ENCODE measurements at regions not wholly inside any gene's neighbourhood (a gene's known extent, or its start where the extent isn't known, plus 50 kb on each side); places are given as distances from the start of the nearest gene placed in this dataset.

DNA sequence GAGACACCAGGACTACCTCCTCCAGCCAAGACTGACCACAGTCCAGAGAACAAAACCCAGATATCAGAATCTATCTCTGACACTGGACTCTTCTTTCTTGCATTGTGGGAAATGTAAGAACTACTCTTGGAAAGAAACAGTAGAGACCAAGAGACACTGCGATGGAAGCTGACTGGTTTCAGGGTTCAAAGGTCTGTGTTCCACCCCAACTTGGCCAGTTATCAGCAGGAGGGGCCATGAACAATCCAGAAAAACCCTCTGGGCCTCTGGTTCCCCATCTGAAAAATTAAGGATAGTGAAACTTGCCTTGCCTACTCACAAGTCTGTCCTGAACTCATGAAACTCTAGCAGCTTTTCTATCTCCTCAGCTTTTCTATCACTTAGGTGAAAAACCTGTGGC is 166.5 kb downstream of the SUCLG1 start:
- no peak overlapping the region for H3K4me3 ChIP-seq (replicated peaks in 1 of 2; ENCODE audit: low read depth in 2 of 2, low read length in 2 of 2)
- DNase-seq (ENCODE audit: low read depth in 2 of 2) = no peak
- TF ChIP-seq, protein P1, sequence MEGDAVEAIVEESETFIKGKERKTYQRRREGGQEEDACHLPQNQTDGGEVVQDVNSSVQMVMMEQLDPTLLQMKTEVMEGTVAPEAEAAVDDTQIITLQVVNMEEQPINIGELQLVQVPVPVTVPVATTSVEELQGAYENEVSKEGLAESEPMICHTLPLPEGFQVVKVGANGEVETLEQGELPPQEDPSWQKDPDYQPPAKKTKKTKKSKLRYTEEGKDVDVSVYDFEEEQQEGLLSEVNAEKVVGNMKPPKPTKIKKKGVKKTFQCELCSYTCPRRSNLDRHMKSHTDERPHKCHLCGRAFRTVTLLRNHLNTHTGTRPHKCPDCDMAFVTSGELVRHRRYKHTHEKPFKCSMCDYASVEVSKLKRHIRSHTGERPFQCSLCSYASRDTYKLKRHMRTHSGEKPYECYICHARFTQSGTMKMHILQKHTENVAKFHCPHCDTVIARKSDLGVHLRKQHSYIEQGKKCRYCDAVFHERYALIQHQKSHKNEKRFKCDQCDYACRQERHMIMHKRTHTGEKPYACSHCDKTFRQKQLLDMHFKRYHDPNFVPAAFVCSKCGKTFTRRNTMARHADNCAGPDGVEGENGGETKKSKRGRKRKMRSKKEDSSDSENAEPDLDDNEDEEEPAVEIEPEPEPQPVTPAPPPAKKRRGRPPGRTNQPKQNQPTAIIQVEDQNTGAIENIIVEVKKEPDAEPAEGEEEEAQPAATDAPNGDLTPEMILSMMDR (IDR thresholded peaks at IDR 0.05; ENCODE audit: low read depth, low read length) = no peak

DNA sequence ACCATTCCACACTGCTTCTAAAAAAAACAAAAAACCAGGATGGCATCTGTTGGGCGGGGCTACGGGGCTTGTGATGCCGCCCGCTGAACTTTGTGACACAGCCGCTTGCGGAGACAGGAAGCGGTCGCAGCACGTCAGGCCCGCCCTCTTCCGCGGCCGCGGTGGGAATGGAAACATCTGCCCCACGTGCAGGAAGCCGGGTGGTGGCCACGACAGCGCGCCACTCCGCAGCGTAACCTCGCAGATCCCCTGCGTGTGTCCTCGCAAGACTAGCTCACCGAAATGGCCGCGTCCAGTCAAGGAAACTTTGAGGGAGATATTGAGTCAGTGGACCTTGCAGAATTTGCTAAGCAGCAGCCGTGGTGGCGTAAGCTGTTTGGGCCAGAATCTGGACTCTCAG is 168.5 kb downstream of the SUCLG1 start:
- H3K4me3 ChIP-seq (replicated peaks in 1 of 2; ENCODE audit: low read depth in 2 of 2, low read length in 2 of 2) = no peak overlapping the region
- no peak for DNase-seq (ENCODE audit: low read depth in 2 of 2)
- TF ChIP-seq, protein P1 (IDR thresholded peaks at IDR 0.05; ENCODE audit: low read depth, low read length) = no peak

DNA sequence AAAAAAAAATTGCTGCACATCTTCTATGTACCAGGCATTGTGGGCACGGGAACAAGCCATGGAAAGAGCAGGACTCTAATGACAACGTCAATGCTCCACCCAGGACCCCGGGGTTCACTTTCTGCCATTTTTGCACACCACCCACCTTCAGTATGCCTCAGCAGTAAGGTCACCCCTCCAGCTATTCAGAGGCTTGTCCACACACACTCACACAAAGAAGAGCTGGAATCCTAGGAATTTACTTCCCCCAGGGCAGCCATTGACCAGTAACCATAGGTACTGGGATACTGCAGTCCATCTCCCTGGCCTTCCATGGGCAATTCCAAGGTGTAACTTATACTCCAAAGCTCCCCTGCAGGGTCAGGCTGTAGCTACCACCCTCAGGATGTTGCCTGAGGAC is 170.8 kb downstream of the SUCLG1 start:
- TF ChIP-seq, protein P1 (IDR thresholded peaks at IDR 0.05; ENCODE audit: low read depth, low read length) = no peak
- no peak for DNase-seq (ENCODE audit: low read depth in 2 of 2)
- no peak overlapping the region for H3K4me3 ChIP-seq (replicated peaks in 1 of 2; ENCODE audit: low read depth in 2 of 2, low read length in 2 of 2)

DNA sequence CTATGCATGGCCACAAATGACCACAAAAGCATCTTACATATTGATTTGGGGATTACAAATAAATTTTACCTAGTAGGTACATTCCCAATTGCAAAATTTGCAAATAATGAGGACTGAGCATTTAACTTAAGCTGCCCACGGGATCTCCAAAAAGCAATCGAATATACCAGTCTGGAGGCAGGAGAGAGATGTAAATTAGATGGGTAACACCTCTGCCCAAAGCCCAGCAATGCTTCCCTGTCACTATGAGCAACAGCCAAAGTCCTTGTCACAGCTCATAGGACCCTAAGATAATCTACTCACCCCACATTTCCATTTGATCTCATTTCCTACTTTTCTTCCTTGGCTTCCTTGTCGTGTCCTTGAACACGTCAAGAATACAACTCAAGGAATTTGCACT is 172.2 kb downstream of the SUCLG1 start:
- TF ChIP-seq, protein P1 (IDR thresholded peaks at IDR 0.05; ENCODE audit: low read depth, low read length) = no peak
- no peak for DNase-seq (ENCODE audit: low read depth in 2 of 2)

DNA sequence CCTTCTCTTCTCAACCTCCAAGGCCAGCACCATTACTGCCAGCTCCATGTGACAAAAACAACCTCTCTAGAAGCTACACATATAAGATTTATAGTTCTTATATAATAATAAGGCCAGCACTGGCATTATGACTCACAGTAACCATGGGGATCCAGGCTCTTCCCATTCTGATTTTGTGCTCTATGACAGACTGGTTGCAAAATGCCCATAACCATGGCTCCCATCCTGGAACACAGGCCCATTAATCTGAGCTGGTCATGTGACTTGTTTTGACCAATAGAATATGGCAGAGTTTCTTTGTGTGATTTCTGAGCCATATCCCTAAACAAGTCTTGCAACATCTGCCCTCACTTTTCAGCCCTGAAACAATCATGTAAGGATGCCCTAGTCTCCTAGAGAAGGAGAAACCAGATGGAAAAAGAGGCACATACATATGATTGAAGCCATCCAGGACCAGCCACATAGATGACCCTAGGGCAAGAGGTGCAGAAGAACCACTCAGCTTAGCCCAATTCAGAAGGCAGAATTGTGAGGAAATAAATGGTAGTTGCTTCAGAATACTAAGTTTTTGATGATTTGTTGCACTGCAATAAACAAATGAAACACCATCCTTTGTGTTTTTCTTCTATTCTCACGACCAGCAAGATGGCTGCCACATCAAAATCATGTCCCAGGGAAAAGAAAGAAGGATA is 173.9 kb downstream of the SUCLG1 start:
- TF ChIP-seq, protein P1 (IDR thresholded peaks at IDR 0.05; ENCODE audit: low read depth, low read length) = no peak
- no peak overlapping the region for H3K4me3 ChIP-seq (replicated peaks in 1 of 2; ENCODE audit: low read depth in 2 of 2, low read length in 2 of 2)
- DNase-seq (ENCODE audit: low read depth in 2 of 2) = no peak

More for the DNA sequence above, 172.2 kb downstream of the SUCLG1 start:
- no peak overlapping the region for H3K4me3 ChIP-seq (replicated peaks in 1 of 2; ENCODE audit: low read depth in 2 of 2, low read length in 2 of 2)

DNA sequence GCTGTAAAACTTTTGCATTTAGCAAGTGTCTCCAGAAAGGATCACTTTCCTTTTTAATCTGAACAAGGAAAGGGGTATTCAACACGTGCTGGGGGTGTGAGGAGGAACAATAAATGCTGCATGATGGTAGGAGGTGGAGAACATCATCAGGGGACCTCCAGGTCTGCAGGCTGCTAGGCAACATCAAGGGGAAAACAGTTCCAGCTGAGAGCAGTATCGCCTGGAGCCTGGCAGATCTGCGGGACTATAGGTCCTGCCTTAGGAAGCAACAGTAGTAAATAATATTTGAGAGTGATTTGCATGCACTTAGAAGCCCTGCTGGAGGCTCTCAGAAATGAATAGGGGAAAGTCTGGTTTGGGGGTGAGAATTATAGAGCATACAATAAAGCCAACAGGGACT is 175.6 kb downstream of the SUCLG1 start:
- TF ChIP-seq, protein P1 (IDR thresholded peaks at IDR 0.05; ENCODE audit: low read depth, low read length) = no peak
- no peak overlapping the region for H3K4me3 ChIP-seq (replicated peaks in 1 of 2; ENCODE audit: low read depth in 2 of 2, low read length in 2 of 2)
- no peak for DNase-seq (ENCODE audit: low read depth in 2 of 2)

DNA sequence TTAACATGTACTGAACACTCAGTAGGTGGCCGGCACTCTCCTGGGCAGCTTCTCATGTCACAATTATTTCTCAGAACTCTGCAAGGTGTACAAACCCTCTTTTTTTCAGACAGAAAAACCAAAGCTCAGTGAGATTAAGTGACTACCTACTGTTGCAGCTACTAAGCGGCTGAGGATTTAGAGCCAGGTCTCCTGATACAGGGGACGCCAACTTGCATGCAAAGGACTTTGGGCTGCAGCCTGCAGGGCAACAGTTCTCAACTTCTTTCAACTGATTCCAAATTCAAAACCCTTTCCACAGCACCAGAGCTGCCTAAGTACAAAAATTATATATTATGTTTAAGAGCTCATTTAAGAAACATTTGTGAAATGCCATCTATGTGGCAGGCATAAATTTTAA is 177.6 kb downstream of the SUCLG1 start:
- H3K4me3 ChIP-seq (replicated peaks in 1 of 2; ENCODE audit: low read depth in 2 of 2, low read length in 2 of 2) = no peak overlapping the region
- DNase-seq (ENCODE audit: low read depth in 2 of 2) = no peak
- TF ChIP-seq, protein P1 (IDR thresholded peaks at IDR 0.05; ENCODE audit: low read depth, low read length) = no peak
